Stimulated activated CD8-positive, alpha-beta memory T cell treated with anti-CD3 and anti-CD28 coated beads, Interleukin-7, amount 100 ng/mL, for 48 hours (primary cell): ENCODE measurements at regions not wholly inside any gene's neighbourhood (a gene's known extent, or its start where the extent isn't known, plus 50 kb on each side); places are given as distances from the start of the nearest gene placed in this dataset.
"Not testable (repeated sequence)": the region's sequence is repeated elsewhere in the genome, so short reads cannot be mapped to it uniquely, and the experiment has no call there.

Experiments used
- DNase-seq, 2 donors: peaks; one replicate each; pipeline ENCODE4 v3.0.0-alpha.2; 2020; ENCODE audit warnings: low read depth in 1 of 2; ENCODE audit errors: extremely low read depth in 1 of 2

- DNase-seq = no peak
These were observed 217.7 kb upstream of the TMEFF2 start for GRCh38 chr2:192412394-192412793.

GRCh38 chr2:192411755-192412154 lies 217.0 kb upstream of the TMEFF2 start:
- DNase-seq = no peak

DNA sequence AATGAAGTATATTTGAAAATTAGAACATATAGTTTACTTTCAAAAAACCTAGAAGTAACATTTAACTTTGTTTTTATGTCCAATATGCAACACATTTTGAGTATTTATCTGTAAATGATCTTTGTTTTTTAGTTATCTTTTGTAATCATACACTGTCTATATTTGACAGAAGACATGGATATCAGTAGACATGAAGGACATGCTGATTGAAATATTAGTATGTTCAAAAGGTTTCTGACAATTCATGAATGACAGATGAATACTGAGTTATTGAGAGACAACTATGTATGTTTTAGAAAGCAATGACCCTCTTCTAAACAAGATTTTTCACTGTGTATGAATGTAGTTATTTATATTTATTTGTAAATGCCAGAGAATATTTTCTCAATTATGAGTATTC lies 215.6 kb upstream of the TMEFF2 start:
- DNase-seq = no peak

GRCh38 chr2:192407692-192408091 lies 213.0 kb upstream of the TMEFF2 start:
- no peak for DNase-seq

- DNase-seq = no peak
These were observed 203.5 kb upstream of the TMEFF2 start for GRCh38 chr2:192398236-192398635.

DNA sequence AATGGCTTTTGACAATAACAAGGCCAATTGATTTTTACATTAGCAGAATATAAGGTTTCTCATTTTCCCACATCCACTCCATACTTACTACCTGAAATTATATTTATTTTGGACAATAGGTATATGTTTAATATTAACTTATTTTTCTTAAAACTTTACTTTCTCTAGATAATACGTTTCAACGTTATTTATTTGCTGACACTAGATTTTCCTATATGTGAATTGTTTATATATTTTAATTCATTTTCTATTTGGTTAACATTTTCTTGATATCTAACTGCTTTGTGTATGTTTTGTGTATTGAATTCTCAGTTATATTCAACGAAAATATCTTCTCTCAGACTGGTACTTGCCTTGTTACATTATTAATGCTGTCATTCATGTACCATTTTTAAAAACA lies 199.9 kb upstream of the TMEFF2 start:
- DNase-seq = no peak

DNA sequence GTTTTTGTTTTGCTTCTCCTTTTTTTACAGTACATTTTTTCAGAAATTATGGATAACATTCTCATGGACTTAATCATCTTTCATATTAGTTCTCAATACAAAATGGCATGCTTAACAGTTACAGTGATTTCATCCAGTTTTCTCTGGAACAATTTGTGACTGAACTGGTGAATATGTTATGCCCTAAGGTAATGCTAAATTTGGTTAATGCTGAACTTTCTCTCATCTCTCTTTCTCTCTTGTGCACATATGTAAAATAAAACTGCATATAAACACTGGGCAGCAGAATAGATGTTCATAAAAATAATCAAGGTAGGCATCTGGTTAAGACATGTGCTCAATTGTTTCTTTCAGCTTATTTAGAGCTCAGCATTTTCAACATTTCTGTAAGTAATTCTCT lies 196.3 kb upstream of the TMEFF2 start:
- no peak for DNase-seq

GRCh38 chr2:192390401-192390800 lies 195.7 kb upstream of the TMEFF2 start:
- no peak for DNase-seq

DNA sequence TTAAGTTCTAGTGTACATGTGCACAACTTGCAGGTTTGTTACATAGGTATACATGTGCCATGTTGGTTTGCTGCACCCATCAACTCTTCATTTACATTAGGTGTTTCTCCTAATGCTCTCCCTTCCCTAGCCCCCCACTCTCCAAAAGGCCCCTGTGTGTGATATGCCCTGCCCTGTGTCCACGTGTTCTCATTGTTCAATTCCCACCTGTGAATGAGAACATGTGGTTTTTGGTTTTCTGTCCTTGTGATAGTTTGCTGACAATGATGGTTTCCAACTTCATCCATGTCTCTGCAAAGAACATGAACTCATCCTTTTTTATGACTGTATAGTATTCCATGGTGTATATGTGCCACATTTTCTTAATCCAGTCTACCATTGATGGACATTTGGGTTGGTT lies 189.5 kb upstream of the TMEFF2 start:
- DNase-seq = not testable (repeated sequence)

GRCh38 chr2:192381082-192381481 lies 186.3 kb upstream of the TMEFF2 start:
- no peak for DNase-seq

DNA sequence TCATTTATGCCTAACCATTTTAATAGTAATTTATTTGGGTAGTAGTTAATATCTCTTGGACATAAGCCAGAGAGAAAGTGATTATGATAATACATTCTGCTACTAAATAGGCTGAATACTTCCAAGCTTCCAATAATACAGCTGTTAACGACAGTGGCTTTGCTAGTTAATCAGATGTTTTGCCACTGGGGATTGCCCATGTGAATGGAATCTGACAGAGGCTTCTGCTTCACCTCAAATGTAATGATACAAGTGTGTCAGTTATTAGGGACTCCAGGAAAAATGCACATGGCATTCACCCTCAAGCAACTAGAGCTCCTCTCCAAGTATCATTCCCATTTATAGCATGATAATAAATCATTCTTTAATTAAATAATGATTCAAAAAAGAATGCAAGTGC lies 185.0 kb upstream of the TMEFF2 start:
- DNase-seq = no peak

GRCh38 chr2:192377173-192377572 lies 182.4 kb upstream of the TMEFF2 start:
- DNase-seq = no peak

DNA sequence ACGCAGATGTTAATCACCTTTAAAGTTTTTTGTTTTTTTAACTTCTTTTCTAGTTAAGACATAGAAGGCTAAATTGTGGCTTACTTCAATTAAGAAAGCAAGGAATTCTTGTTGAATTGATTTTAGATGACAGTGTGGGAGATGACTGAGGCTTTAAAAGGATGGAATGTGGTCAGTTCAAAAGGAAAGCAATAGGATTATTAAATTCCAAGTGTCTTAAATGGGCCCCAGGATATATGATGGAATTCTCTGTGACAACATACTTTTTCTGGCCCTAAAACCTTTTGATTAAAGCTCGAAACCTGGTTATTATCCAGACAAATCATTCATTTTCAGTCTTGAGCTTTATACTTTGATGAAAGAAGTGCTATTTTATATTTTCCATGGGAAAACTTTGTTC lies 179.0 kb upstream of the TMEFF2 start:
- DNase-seq = no peak

DNA sequence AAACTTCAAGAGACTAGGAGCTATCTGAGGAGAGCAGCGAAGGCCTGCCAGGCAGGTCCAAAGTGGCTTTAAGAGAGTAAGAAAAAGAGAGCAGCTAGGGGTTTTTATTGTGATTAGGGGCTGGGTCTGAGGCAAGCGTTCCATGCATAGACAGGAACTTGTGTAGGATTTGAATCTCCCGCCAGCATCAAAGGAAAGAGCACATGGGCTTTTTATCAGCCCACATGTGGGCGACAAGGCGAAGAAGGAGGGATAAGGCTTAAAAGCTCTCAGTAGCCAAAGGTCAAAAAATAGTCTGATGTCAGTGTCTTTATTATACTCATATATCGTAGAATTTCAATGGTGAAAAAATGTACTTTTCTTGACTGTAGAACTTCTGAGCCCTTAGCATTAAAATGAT lies 178.5 kb upstream of the TMEFF2 start:
- no peak for DNase-seq

DNA sequence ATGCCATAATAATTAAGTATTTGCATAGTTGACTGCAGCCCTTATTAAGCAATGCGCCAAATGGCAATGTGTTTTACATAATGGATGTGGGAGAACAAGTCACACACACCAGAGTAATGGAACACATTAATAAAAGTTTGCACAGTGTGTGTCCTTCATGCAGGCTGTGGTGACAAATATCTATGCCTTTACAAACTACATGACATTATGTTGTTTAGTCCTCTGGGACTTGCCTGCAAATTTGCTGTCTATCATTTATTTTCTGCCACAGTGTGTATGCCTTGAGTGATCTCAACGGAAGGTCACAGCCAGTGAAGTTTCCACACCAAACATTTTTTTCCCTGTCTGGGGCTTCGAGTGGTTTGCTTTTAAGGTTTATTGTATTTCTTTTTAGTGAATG lies 175.2 kb upstream of the TMEFF2 start:
- no peak for DNase-seq

GRCh38 chr2:192357217-192357616 lies 162.5 kb upstream of the TMEFF2 start:
- no peak for DNase-seq

DNA sequence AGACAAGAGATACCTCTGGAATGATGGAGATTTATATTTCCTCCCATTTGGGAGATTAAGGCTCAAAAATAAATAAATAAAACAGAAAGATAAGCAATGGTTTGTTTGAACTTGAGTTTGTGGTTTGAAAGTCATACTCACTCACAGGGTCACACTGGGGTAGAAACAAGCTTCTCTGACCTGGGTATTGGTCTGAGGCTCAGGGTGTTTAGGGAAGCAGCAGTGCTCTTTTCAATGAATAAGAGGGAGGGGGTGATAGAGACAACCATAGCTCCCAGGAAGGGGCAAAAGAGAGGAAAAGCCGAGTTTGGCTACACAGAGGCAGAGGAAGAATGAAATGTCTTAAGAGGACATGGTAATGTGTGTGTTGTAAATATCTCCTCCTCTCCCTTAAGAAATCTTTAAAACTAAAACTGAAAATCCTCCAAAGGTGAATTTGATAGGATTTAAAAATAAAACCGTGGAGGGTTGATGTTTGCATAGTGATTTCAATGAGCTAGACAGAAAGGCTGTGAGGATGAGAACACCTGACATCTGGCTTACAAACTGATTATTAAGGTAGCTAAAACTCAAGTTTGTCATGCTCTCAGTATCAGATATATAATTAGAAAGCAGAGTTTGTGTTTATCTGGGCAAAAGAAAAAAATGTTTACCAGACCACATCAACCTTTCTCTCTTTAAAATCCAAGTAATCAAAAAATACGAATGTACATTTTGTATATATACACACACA lies 159.9 kb upstream of the TMEFF2 start:
- no peak for DNase-seq

- no peak for DNase-seq
These were observed 152.8 kb upstream of the TMEFF2 start for GRCh38 chr2:192347542-192347941.

GRCh38 chr2:192345287-192345686 lies 150.6 kb upstream of the TMEFF2 start:
- DNase-seq = no peak

DNA sequence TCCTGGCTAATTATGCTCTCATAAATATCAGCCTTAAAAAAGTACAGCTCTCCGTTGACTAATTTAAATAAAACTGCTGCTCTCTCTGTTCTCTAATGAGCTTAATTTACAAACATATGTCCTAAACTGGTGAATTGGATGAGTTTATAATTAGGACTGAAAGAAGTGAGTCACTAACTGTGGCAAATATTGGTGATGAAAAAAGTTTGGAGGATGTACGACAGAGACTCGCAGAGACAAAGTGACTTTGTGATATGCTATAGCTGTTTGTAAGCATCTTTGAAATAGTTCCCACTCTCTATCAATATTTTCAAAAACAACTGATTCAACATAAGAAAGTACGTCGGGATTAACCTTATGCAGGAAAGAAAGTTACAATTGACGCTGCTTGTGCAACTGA lies 138.9 kb upstream of the TMEFF2 start:
- DNase-seq = no peak

GRCh38 chr2:192328297-192328696 lies 133.6 kb upstream of the TMEFF2 start:
- DNase-seq = no peak

DNA sequence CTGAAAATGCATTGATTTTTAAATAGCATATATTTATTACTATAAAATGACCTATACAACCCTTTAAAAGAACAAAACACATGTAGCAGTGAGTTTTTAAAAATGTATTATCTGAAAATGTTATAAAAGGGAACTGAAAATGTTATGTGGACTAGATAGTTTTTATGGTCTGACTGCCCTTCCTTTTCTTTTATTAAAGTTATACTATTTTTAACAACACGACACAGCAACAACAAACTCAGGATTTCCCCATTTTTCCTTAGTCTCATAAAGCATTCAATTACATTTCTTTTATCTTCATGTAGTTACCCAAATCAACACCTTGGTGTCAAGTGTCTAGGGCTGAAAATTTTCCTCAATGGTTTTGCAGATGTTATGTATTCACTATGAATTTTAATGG lies 132.8 kb upstream of the TMEFF2 start:
- no peak for DNase-seq

GRCh38 chr2:192315543-192315942 lies 120.8 kb upstream of the TMEFF2 start:
- DNase-seq = no peak
